GM18907 (cell line): ENCODE measurements at regions not wholly inside any gene's neighbourhood (a gene's known extent, or its start where the extent isn't known, plus 50 kb on each side); places are given as distances from the start of the nearest gene placed in this dataset.
"Not testable (repeated sequence)": the region's sequence is repeated elsewhere in the genome, so short reads cannot be mapped to it uniquely, and the experiment has no call there.

Experiments used
- ATAC-seq: cut with Tn5 transposase; IDR thresholded peaks from one replicate; pipeline ENCODE4 v1.9.1; 2021; ENCODE audit warnings: mild to moderate bottlenecking, moderate library complexity; ENCODE audit not compliant: unreplicated experiment

GRCh38 chr1:212495766-212496494 is 63.2 kb downstream of the NENF start:
- no peak for ATAC-seq

GRCh38 chr1:212496682-212497081 is 64.0 kb downstream of the NENF start:
- ATAC-seq: no peak

- no peak for ATAC-seq
Observed at GRCh38 chr1:212497553-212497952, 64.8 kb downstream of the NENF start.

- ATAC-seq: no peak
Observed at GRCh38 chr1:212498283-212499040, 65.7 kb downstream of the NENF start.

GRCh38 chr1:212500351-212500750 is 67.6 kb downstream of the NENF start:
- no peak for ATAC-seq

- ATAC-seq: no peak
Observed at GRCh38 chr1:212500983-212501382, 68.3 kb downstream of the NENF start.

GRCh38 chr1:212503714-212504113 is 71.0 kb downstream of the NENF start:
- ATAC-seq: no peak

- no peak for ATAC-seq
Observed at GRCh38 chr1:212504171-212504803, 71.6 kb downstream of the NENF start.

- no peak for ATAC-seq
Observed at GRCh38 chr1:212506666-212507065, 73.9 kb downstream of the NENF start.

- ATAC-seq: no peak
Observed at GRCh38 chr1:212507369-212507768, 74.6 kb downstream of the NENF start.

- ATAC-seq: no peak
Observed at GRCh38 chr1:212512816-212513559, 80.3 kb downstream of the NENF start.

GRCh38 chr1:212513586-212513985 is 80.9 kb downstream of the NENF start:
- no peak for ATAC-seq

- ATAC-seq: no peak
Observed at GRCh38 chr1:212514056-212514614, 81.4 kb downstream of the NENF start.

- ATAC-seq: no peak
Observed at GRCh38 chr1:212514782-212515181, 82.1 kb downstream of the NENF start.

GRCh38 chr1:212515329-212515760 is 82.6 kb downstream of the NENF start:
- no peak for ATAC-seq

GRCh38 chr1:212516012-212516411 is 83.3 kb downstream of the NENF start:
- ATAC-seq: not testable (repeated sequence)

GRCh38 chr1:212518188-212519054 is 85.7 kb downstream of the NENF start:
- no peak for ATAC-seq

GRCh38 chr1:212519131-212519530 is 86.4 kb downstream of the NENF start:
- no peak for ATAC-seq

- no peak for ATAC-seq
Observed at GRCh38 chr1:212520299-212520698, 87.6 kb downstream of the NENF start.

- no peak for ATAC-seq
Observed at GRCh38 chr1:212520746-212521145, 87.8 kb upstream of the ATF3 start.
